ENCODE measurements at regions not wholly inside any gene's neighbourhood (a gene's known extent, or its start where the extent isn't known, plus 50 kb on each side); places are given as distances from the start of the nearest gene placed in this dataset.

DNA sequence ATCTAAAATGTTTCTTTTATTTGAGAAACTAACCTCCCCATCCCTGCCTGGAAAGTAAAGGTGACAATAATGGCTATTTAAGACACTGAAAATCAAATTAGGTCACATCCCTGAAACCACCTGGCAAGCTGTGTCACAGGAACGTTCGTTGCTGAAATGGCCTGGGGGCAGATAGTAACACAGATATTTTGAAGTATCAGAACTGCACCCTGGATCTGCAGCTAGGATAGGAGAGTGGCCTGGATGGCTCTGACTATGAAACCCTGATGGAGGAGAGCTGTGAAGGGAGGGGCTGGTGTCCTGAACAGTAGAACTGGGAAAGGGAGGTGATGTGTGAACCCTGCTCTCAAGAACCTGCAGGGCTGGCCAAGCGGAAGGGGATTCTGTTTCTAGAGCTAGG is 648.3 kb upstream of the CFAP20DC start:
- Histone ChIP-seq H3K9me3 (no peaks in the 10 kb centered on the region), H3K27me3 (no peaks in the 10 kb centered on the region), H3K4me3 (no peak overlapping the region), H3K27ac (no peak overlapping the region), H3K4me1 (ENCODE audit: insufficient read depth) (no peaks in the 10 kb centered on the region), H3K36me3 (no peaks in the 10 kb centered on the region)
- 70 to 90% (median 82%) methylated on average over 3 of the region's 3 CpGs for WGBS, 3 donors
- intact Hi-C loops (cut with DNase I), result no loop called here
- no peak for DNase-seq
- TF ChIP-seq, protein P1, sequence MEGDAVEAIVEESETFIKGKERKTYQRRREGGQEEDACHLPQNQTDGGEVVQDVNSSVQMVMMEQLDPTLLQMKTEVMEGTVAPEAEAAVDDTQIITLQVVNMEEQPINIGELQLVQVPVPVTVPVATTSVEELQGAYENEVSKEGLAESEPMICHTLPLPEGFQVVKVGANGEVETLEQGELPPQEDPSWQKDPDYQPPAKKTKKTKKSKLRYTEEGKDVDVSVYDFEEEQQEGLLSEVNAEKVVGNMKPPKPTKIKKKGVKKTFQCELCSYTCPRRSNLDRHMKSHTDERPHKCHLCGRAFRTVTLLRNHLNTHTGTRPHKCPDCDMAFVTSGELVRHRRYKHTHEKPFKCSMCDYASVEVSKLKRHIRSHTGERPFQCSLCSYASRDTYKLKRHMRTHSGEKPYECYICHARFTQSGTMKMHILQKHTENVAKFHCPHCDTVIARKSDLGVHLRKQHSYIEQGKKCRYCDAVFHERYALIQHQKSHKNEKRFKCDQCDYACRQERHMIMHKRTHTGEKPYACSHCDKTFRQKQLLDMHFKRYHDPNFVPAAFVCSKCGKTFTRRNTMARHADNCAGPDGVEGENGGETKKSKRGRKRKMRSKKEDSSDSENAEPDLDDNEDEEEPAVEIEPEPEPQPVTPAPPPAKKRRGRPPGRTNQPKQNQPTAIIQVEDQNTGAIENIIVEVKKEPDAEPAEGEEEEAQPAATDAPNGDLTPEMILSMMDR (IDR thresholded peaks at IDR 0.05), result no peak
- TF ChIP-seq POLR2A (IDR thresholded peaks at IDR 0.05) (no peak), EP300 (IDR thresholded peaks at IDR 0.05) (no peak)

DNA sequence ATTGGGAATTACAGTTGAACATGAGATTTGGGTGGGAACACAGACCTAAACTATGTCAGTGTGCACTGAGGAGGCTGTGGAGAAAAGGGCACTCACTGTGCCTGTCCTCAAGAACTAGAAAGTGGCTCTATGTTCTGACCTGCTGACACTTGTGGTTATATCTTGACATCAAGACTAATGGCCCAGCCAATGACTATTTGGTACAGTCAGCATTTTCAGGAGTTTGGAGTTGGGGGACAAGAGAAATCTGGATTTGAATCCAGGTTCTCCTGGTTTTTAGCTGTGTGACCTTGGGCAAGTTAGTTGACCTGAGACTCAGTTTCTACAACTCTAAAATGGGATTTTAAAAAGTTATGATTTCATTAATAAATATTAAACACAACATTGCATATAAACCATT is 647.0 kb upstream of the CFAP20DC start:
- H3K27ac ChIP-seq, result no peak overlapping the region
- TF ChIP-seq, protein P1 (IDR thresholded peaks at IDR 0.05), result no peak
- TF ChIP-seq POLR2A (IDR thresholded peaks at IDR 0.05), result no peak
- no peak for TF ChIP-seq EP300 (IDR thresholded peaks at IDR 0.05)
- H3K27me3 ChIP-seq, result no peaks in the 10 kb centered on the region
- DNase-seq, result no peak
- intact Hi-C loops (cut with DNase I), result no loop called here
- no peaks in the 10 kb centered on the region for H3K4me1 ChIP-seq (ENCODE audit: insufficient read depth)
- no peak overlapping the region for H3K4me3 ChIP-seq
- no peaks in the 10 kb centered on the region for H3K9me3 ChIP-seq
- no peaks in the 10 kb centered on the region for H3K36me3 ChIP-seq

DNA sequence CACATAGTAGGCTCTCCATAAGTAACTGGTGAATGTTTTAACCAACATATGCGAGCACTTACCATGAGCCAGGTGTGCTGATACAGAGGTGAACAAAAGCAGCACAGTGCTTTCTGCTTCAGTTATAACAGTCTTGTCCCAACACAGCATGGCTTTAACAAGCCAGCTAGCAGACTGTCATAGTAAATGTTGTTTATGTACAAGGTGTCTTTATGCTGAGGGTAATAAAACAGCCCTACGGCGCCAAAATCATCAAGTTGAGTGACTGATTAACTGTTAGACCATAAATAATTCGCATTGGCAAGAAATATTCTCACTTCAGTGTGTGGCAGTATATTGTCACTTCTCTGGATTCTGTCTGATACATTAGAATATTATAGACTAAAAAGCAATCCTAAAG is 646.0 kb upstream of the CFAP20DC start:
- 34 to 64% (median 57%) methylated on average over 4 of the region's 4 CpGs for WGBS, 3 donors
- H3K27me3 ChIP-seq, result no peaks in the 10 kb centered on the region
- H3K9me3 ChIP-seq, result no peaks in the 10 kb centered on the region
- H3K4me1 ChIP-seq (ENCODE audit: insufficient read depth), result no peaks in the 10 kb centered on the region
- H3K4me3 ChIP-seq, result no peak overlapping the region
- no peak for DNase-seq
- intact Hi-C loops (cut with DNase I), result no loop called here
- TF ChIP-seq, protein P1 (IDR thresholded peaks at IDR 0.05), result no peak
- TF ChIP-seq POLR2A (IDR thresholded peaks at IDR 0.05), result no peak
- no peak for TF ChIP-seq EP300 (IDR thresholded peaks at IDR 0.05)
- H3K27ac ChIP-seq, result no peak overlapping the region
- no peaks in the 10 kb centered on the region for H3K36me3 ChIP-seq

DNA sequence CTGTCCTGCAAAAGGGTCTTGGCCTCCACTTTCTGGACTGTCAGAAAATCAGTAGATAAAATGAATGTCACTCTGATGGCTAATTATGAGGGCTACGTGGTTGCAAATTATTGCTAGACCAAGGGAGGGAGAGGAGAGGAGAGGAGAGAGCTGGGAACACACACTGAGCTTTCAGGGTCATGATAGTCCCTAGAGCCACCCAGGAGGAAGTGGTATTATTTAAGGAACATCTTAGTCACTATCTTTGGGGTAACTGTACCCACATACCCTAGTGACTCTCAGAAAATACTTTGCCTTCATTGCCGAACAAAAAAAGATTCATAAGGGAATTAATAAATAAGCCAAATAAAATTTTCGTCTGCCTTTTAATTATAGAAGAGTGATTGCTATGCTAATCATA is 642.3 kb upstream of the CFAP20DC start:
- intact Hi-C loops (cut with DNase I), result no loop called here
- Histone ChIP-seq H3K27me3 (no peaks in the 10 kb centered on the region), H3K4me3 (no peak overlapping the region), H3K36me3 (no peaks in the 10 kb centered on the region), H3K9me3 (no peaks in the 10 kb centered on the region), H3K27ac (no peak overlapping the region), H3K4me1 (ENCODE audit: insufficient read depth) (no peaks in the 10 kb centered on the region)
- 46 to 62% (median 60%) methylated on average over 3 of the region's 3 CpGs for WGBS, 3 donors
- no peak for DNase-seq
- no peak for TF ChIP-seq POLR2A (IDR thresholded peaks at IDR 0.05)
- TF ChIP-seq, protein P1 (IDR thresholded peaks at IDR 0.05), result no peak
- no peak for TF ChIP-seq EP300 (IDR thresholded peaks at IDR 0.05)

DNA sequence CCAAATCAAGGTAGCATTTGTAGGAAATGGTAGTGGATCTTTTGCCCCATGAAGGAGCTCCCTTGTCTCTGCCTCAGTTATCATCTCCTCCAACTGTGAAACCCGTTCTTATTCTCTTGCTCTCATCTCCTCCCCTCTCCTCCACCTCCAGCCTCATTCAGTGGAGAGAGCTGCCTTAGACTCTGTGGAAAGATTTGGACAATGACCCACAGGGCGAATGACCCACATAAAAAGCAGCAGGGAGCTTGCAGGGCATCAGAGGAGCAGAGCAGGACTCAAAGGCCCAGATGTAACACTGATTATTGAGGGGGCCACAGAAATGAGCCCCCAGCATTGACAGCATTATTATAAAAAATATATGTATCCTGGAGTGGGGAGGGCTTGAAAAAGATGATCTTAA is 641.1 kb upstream of the CFAP20DC start:
- no peak overlapping the region for H3K27ac ChIP-seq
- 60 to 77% (median 63%) methylated on average over 2 of the region's 2 CpGs for WGBS, 3 donors

More for the DNA sequence above, 641.1 kb upstream of the CFAP20DC start:
- Histone ChIP-seq H3K4me3 (no peak overlapping the region), H3K36me3 (no peaks in the 10 kb centered on the region), H3K27me3 (no peaks in the 10 kb centered on the region), H3K4me1 (ENCODE audit: insufficient read depth) (no peaks in the 10 kb centered on the region), H3K9me3 (no peaks in the 10 kb centered on the region)
- intact Hi-C loops (cut with DNase I), result no loop called here
- no peak for DNase-seq
- TF ChIP-seq POLR2A (IDR thresholded peaks at IDR 0.05) (no peak), EP300 (IDR thresholded peaks at IDR 0.05) (no peak)
- TF ChIP-seq, protein P1 (IDR thresholded peaks at IDR 0.05), result no peak
